Medulla oblongata (tissue), 1 donor: ENCODE measurements at regions not wholly inside any gene's neighbourhood (a gene's known extent, or its start where the extent isn't known, plus 50 kb on each side); places are given as distances from the start of the nearest gene placed in this dataset.

Experiments
- DNase-seq: peaks from one replicate; pipeline ENCODE4 v3.0.0-alpha.2; 2015; ENCODE audit errors: extremely low spot score

DNA sequence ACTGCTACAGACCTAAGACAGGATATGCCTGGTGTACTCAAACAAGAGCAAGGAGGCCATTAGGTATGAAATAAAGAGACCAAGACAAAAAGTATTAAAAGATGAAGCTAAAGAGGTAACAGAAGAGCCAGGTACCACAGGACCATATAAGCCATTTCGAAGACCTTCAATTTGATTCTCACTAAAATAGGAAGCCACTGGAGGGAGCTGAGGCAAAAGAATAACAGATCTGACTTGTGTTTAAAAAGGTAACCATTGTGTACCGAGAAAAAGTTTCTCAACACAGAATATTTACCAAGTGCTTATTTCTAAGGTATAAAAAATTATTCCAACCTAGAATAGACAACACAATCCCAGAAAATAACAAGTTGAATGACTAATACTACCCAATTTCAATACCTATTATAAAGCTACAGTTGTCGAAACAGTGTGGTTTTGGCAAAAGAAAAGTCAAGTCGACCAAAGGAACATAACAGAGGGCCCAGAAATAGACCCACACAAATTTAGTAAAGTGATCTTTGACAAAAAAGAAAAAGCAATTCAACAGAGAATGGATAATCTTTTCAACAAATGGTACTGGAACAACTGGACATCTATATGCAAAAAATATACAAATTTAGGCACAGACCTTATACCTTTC is 125.3 kb upstream of the DST start:
- DNase-seq, result peak; percentile 65

DNA sequence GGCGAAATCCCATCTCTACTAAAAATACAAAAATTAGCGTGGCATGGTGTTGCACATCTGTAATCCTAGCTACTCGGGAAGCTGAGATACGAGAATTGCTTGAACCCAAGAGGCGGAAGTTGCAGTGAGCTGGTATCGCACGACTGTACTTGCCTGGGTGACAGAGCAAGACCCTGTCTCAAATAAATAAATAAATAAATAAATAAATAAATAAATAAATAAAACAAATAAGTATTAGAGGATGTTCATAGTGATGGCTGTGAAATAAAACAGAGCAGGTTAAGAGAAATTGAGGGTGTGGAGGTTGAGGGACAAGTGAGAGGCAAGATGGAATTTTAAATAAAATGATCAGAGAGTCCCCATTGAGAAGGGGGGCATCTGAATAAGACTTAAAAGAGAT is 124.7 kb upstream of the DST start:
- DNase-seq, result no peak

DNA sequence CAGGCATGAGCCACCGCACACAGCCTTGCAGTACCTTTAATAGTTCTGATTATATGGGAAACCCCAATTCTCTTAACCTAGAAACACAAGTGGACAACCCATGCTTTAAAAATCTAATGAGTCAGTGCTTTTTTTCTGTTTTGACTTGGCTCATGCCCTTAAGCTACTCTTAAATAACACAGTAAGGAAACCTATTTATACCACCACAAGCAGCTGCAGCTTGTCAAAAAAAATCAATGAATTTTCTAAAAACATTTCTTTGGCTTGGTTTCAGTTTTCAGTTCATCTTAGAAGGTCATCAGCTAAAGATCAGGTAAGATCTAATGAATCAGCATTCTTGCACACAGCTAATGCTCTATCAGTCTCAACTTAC is 124.1 kb upstream of the DST start:
- no peak for DNase-seq

DNA sequence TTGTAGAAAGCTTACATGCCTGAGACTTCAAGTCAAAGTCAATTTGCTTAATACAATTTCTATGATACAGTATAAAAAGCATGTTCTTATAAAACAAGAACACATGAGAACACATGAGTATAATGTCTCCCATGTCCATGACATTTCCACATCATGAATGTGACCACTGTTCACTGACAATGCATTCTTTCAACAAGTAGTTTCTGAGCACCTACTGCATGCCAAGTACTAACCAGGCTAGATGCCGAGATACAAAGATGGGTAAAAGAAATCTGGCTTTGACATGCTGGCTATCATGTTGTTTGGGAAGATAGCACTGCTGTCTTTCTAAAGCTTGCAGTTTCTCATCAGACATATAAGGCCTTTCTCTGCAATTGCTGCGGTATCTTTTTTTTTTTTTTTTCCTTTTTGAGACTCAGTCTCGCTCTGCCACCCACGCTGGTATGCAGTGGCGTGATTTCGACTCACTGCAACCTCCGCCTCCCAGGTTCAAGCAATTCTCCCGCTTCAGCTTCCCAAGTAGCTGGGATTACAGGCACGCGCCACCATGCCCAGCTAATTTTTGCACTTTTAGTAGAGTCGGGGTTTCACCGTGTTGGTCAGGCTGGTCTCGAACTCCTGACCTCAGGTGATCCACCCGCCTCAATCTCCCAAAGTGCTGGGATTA is 123.6 kb upstream of the DST start:
- DNase-seq, result no peak

DNA sequence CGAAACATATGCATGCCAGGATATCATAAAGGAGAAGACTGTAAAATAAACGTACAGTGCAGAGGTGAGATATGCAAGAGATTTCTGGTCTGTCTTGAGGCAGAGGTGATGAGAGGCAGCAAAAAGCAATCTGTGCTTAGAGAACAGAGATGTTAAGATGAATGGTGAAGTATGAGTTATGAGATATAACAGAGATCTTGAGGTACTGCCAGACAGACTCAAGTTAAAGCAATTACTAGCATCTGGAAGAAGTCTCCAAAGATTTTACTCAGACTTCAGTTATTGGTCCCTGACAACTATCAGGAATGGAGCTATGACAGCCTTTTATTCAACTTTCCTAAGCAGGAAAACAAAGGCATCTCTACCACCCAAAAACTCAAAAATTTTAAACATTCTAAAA is 122.8 kb upstream of the DST start:
- DNase-seq, result no peak

DNA sequence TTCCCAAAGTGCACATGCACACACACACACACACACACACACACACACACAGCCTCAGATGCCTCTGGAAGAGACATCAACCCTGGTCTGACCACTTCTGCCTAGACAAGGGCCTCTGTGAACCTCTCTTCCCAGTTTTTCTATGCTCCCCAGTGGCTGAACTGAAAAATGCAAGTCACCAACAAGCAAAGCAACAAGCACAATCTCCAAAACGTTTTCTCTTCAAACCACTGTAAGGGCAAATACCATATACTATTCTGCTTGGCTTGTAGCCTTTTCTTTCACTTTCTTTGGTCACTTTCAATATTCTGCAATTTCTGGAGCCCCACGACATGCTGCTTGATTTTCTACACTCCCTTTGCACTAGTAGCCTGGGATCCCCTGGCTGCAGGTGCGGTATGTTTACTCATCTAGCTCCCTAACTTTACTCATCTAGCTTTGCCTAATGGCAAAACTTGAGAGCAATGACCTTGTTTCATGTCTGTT is 121.4 kb upstream of the DST start:
- peak; percentile 86 for DNase-seq

DNA sequence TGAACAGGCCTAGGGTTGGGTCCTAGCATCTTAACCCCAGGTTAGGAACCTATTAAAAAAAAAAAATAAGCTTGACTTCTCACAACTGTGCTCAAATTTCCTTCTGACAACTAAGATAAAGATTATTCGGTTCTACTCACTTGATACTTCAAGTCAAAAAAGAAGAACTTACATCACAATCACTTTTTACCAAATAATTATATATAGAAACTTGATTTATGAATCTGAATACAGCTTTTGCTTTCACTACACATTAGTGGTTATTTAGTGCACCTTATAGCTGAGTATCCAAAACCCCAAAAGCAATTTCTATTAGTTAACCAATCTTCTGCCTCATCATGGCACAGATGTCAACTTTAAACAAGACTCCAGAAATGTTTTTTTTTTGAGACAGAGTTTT is 119.0 kb upstream of the DST start:
- no peak for DNase-seq

DNA sequence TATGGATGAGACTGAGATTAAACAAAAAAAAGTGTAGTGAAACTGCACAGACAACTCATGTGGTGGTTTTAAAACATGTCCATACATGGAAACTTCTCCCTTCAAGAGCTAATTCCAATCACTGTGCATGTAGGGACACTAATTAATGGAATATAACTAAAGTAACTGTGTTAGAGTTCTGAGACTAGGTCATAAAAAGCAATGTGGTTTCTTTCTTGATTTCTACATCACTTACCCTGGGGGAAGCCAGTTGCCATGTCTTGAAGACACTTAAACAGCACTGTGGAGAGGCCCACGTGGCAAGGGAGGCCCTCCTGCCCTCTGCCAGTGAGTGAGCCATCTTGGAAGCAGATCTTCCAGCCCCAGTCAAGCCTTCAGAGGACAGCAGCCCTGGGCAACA is 118.2 kb upstream of the DST start:
- no peak for DNase-seq

DNA sequence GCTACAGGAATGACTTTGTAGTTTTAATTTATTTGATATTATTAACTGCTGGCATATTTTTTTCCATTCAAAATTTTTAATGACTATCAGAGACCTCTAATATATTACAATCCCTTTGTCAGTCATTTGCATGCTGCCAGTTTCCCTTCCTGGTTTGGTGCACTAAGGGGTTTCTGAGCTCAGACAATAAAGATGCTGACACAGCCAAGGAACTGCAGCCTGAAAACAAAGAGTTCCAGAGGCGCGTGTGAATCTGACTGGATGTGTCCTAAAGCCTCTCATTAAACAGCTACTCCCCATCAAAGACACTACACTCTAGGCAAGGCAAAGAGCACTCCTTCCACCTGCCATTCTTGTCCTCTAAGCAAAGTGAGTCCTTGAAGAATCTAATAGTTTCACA is 116.8 kb upstream of the DST start:
- DNase-seq, result peak; percentile 82

DNA sequence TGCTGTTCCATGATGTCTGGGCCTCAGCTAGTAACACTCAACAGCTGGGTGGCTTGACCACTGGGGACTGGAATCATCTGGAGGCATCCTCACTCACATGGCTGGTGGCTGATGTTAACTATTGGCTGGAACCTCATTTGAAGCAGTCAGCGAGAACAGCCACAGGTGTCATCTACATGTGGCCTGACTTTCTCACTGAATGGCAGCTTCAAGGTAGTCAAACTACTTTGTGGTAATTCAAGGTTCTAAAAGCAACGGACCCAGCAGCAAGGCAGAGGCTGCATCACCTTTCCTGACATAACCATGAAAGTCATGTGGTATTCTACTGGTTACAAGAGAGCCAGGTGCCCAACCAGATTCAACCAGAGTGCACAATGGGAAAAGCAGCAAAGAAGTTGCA is 115.9 kb upstream of the DST start:
- DNase-seq, result no peak

DNA sequence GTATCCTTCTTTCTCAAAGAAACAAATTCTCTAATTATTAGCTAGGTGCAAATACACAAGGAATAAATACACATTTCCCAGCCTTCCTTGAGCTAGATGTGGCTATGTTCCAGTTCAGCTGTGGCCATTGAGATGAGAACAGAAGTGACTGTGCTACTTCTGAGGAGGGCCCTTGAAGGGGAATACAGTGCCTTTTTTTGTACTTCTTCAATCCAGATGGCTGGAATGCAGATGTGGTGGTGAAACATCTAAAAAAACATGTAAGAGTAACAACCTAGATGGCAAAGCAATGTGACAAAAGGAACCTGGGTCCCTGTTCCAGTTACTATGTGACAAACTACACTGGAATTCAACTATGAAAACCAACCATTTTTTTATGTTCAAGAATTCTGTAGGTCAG is 115.4 kb upstream of the DST start:
- DNase-seq, result peak; percentile 59

DNA sequence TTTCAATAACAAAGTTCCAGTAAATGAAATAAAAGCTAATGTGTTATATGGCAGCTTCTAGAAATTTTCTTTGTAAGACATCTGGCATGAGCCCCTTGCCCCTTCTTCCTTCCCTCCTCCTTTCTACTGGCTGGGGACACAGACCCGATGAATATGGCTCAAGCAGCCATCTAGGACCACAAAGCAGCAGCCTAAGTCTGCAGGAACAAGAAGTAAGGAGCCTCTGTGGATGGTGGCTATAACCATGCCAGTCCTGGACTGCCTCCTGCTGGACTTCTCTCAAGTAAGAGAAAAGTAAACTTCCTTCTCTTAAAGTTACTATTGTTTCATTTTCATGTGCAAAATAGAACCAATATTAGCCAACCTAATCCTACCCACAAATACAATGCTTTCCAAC is 114.9 kb upstream of the DST start:
- DNase-seq, result peak; percentile 82

DNA sequence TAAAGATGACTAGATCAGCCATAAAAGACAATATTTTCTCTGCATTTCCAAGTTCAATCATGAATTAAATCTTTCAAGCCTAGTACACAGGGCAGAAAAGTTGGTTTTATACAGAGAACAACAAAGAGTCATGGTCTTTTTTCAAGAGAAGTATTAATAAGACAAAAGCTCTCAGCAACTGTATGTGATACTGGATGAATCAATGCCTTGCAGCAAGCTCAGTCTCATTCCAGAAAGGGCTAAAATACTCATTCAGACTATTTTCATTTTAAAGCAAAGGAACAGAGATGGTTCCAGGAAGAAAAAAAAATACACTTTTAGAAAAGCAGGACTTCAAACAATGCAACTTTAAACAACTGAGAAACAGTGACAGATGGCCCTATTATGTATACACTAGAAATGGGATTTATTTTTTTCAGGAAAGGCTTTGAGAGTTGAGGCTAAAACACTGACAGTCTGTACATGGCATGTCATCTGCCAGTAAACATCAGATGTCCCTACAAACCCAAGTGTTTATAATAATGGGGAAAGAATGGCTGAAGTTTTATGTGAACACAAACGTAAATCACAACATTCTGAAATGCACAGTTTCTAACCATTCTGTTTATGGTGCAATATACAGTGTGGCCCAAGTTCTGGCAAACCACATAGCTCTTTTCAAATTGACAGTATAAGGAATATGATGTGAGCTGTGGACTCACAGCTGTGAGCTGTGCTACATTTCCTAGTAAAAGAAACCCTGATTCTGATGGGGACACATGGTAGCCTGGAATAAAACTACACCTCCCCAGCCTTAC is 114.3 kb upstream of the DST start:
- DNase-seq, result no peak

DNA sequence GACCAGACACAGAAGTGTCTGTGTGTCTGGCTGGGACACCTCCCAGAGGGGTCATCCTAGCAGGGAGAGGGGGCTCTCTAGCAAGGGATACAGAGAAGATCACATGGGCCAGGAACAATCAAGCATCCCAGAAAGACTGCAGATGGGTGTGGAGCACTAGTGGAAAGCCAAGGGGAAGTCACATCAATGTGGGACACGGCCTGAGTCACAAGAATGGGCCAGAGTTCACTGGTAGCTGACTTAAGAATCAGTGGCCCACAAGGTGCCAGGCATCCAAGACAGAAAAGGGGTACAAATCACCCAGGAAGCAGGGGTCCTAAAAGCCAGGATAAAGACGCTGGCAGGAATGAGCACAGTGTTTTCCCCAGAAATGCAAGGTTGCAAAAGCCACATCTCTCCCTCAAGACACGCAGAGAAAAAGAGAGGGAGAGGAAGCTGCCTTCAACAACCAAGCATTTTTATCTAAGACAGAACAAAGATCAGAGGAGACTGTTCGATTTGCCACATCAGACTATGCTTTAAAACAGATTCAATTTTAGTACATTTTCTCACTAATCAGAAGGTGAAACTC is 113.6 kb upstream of the DST start:
- DNase-seq, result no peak

DNA sequence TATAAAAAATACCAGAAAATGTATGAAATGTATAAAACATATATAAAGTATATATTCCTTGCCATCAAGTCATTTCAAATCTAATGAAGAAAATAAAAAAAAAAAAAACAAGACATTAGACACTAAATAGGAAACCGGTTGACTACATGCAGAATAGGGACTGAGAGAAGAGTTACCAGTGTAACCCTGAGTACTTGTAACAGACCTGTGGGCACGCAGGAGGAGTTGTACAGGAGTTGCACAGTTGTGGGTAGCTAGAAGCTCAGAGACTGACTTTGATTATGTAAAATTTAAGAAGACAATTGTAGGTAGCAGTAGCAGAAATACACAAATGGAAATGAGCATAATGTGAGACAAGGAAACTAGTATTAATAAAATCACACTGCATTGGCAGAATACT is 112.4 kb upstream of the DST start:
- DNase-seq, result no peak

DNA sequence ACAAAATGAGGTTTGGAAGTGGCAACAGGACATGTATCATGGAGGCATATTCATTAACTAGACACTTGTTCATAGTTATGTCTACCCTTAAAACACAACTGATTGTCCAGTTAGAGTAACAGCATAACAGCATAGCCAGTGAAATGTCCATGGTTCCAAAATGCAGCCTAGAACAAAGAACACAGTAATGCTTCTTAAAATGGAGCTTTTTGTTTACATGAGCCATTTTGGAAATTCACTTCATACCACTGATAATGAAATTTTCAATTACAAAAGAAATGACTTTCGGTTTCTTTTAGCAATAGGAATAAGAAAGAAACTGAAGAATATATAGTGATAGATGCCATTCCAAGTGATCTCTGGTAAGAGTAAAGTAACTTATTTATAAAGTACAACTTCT is 111.1 kb upstream of the DST start:
- DNase-seq, result no peak

DNA sequence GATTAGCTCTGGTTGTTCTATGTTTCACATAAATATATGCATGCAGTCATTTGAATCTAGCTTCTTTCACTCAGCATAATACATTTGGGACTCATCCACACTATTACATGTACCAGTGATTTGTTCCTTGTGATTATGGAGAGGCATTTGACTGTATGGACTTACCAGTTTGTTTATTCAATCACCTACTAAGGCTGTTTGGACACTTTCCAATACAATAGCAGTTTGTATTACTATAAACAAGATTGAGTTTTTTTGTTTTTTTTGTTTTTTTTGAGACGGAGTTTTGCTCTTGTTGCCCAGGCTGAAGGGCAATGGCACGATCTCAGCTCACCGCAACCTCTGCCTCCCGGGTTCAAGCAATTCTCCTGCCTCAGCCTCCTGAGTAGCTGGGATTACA is 109.8 kb upstream of the DST start:
- DNase-seq, result no peak

DNA sequence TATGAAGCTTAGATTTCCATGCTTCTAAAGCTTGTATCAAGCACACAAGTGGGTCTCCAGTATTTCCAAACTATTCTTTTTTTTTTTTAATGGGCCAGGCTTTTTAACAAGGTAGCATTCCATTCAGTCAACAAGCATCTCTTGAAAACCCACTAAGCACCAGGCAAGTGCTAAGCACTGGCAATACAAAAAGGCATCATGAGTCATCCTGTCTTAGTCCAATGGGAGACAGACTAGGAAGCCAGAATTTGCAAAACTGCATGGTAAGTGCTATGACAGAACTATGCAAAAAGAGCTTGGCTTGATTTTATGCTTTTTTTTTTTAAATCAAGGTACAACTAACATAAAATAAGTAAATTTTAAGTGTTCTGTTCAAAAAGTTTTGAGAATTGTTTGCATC is 109.3 kb upstream of the DST start:
- no peak for DNase-seq

DNA sequence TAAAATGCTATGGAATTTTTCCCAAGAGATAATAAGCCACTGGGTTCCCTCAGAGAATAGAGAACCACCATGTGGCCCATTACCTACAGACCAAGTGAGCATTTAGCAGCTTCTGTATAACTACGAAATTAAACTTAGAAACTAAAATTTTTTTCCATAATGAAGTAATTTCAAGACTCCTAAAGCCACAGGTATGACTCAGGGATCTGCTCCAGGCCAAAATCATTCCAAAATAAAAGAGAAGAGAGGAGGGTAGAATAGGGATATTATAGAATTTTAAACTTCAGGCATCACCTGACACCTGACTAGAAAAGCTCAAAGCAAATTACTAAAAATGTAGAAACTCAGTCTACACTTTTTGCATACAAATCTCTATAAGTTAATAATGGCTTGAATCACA is 108.9 kb upstream of the DST start:
- DNase-seq, result no peak

DNA sequence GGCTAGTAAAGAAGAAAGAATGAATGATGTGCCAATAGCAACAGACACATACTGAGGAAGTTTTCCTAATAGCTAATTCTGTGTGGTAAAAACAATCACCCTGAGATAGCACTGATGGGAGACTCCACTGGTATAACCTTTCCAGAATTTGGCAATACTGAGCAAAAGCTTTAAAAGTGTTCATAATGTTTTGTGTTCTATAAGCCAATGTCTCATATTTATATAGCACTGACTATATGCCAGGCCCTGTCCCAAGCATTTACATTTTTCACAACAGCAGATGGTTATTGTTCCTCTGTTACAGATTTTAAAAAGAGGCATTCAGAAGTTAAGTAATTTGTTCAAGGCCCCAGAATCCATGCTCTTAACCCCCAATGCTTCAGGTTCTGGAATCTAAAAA is 108.0 kb upstream of the DST start:
- no peak for DNase-seq

DNA sequence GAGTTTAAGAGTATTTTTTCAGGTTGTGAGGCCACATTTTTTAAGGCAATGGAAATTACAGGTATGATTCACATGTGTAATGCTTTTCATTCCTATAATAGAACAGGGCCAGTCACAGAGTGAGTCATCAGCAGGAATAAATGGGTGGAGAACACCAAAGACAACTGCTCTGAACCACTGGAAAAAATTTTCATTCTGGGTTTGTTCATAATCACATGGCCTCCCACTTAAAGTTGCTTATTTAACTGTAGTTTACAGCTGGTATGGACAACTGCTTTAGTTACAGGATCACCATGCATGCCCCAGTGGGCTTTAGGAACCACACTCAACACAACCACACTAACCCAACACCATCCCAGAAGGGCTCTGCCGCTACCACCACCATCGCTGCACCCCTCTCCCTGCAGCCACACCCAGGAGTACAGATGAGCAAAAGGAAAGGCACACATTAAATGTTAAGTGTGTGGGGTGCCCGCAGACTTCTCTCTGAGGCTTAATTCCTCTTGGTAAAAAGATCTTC is 107.0 kb upstream of the DST start:
- no peak for DNase-seq

DNA sequence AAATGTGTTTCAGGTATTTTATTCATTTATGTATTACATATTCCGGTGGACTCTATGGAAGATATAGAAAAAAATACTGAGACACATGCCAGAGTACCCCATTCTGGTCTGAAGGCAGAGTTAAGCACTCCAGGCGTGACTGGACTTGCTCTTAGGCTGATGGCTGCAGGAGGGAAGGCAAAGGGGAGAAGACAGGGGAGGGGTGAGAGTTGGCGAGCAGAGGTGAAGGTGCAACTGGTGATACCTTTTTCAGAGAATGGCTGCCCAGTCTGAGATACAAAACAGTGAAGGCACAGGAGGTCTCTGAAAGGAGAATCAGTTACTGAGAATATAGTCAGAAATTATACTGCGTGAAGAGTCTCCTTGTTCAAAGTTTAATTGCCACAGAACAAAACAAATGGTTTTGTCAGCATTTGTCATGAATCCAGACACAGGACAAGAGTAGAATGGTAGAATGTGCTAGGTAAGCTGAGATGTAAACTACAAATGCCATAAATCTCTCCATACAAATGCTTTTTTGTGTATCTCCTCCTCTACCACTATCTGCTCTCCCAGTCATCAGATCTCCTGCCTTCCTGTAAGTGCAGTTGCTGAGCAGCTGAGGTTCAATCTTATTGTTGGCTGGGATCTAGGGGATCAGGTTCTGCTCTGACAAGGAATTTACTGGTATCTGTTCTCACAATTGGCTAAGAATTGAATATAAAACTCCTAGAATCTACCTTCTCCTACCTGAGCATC is 104.2 kb upstream of the DST start:
- DNase-seq, result no peak
